B cell (primary cell): ENCODE measurements at regions not wholly inside any gene's neighbourhood (a gene's known extent, or its start where the extent isn't known, plus 50 kb on each side); places are given as distances from the start of the nearest gene placed in this dataset.

Source experiments
- EZH2 ChIP-seq: IDR thresholded peaks from 2 replicates; pipeline ENCODE4 v1.6.1; 2012; ENCODE audit warnings: borderline replicate concordance, low read depth, mild to moderate bottlenecking, moderate library complexity, low read length; ENCODE audit not compliant: insufficient read depth, poor library complexity, severe bottlenecking
- TF ChIP-seq, protein P1 (sequence below): fragments of 200-600 bp; IDR thresholded peaks from one replicate; pipeline ENCODE4 v1.8.0; 2022; ENCODE audit warnings: antibody characterized with exemption, mild to moderate bottlenecking

DNA sequence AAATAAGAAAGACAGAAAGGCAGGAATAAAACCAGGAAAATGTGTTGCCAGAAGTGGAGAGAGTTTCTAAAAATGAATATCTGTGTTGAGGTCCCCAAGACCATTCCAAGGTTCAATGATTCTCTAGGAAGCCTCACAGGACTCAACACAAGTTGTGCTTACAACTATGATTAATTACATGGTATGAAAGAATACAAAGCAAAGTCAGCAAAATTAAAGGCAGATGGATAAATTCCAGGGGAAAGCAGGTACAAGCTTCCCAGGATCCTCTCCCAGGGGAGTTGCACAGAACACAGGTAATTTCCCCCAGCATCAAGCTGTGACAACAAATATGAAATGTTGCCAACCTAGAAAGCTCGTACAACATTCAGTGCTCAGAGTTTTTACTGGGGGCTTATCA is 154.4 kb upstream of the HNMT start:
- TF ChIP-seq, protein P1, sequence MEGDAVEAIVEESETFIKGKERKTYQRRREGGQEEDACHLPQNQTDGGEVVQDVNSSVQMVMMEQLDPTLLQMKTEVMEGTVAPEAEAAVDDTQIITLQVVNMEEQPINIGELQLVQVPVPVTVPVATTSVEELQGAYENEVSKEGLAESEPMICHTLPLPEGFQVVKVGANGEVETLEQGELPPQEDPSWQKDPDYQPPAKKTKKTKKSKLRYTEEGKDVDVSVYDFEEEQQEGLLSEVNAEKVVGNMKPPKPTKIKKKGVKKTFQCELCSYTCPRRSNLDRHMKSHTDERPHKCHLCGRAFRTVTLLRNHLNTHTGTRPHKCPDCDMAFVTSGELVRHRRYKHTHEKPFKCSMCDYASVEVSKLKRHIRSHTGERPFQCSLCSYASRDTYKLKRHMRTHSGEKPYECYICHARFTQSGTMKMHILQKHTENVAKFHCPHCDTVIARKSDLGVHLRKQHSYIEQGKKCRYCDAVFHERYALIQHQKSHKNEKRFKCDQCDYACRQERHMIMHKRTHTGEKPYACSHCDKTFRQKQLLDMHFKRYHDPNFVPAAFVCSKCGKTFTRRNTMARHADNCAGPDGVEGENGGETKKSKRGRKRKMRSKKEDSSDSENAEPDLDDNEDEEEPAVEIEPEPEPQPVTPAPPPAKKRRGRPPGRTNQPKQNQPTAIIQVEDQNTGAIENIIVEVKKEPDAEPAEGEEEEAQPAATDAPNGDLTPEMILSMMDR: no peak
- TF ChIP-seq EZH2: no peak
